ENCODE measurements at regions not wholly inside any gene's neighbourhood (a gene's known extent, or its start where the extent isn't known, plus 50 kb on each side); places are given as distances from the start of the nearest gene placed in this dataset.

GRCh38 chr1:101526813-101527212 is 290.0 kb downstream of the S1PR1 start:
- intact Hi-C loops (cut with DNase I; ENCODE audit: low total_unique reads): no loop called here
- TF ChIP-seq, protein P1, sequence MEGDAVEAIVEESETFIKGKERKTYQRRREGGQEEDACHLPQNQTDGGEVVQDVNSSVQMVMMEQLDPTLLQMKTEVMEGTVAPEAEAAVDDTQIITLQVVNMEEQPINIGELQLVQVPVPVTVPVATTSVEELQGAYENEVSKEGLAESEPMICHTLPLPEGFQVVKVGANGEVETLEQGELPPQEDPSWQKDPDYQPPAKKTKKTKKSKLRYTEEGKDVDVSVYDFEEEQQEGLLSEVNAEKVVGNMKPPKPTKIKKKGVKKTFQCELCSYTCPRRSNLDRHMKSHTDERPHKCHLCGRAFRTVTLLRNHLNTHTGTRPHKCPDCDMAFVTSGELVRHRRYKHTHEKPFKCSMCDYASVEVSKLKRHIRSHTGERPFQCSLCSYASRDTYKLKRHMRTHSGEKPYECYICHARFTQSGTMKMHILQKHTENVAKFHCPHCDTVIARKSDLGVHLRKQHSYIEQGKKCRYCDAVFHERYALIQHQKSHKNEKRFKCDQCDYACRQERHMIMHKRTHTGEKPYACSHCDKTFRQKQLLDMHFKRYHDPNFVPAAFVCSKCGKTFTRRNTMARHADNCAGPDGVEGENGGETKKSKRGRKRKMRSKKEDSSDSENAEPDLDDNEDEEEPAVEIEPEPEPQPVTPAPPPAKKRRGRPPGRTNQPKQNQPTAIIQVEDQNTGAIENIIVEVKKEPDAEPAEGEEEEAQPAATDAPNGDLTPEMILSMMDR (IDR thresholded peaks at IDR 0.05): no peak
- no peak for TF ChIP-seq POLR2A (IDR thresholded peaks at IDR 0.05)
- WGBS, 2 donors: 63 to 66% methylated on average over 6 of the region's 6 CpGs

DNA sequence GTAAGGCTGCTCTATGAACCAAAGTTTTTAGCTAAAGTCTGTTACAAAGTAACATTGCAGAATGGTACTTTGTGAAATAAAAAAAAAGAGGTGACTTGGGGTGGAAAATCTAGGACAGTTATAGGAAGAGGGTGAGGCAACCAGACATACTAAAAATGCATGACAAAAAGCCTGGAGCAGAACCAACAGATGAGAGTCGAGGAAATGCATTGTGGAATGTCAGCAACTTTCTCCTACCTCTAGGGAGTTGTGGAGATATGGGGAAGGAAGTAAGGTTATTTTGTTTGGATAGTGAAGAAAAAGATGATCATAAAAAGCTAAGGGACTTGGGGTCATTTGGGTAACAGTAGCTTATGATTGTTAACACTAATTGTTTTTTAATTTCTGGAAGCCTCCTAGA is 295.6 kb downstream of the S1PR1 start:
- DNase-seq: no peak
- no peaks in the 10 kb centered on the region for H3K4me1 ChIP-seq
- H3K9me3 ChIP-seq: no peaks in the 10 kb centered on the region
- TF ChIP-seq, protein P1 (IDR thresholded peaks at IDR 0.05): no peak
- TF ChIP-seq POLR2A (IDR thresholded peaks at IDR 0.05): no peak
- no peak overlapping the region for H3K4me3 ChIP-seq
- H3K27ac ChIP-seq: no peak overlapping the region
- H3K27me3 ChIP-seq: no peaks in the 10 kb centered on the region
- WGBS, 2 donors: 18 to 21% methylated on average over 1 of the region's 1 CpG
- H3K36me3 ChIP-seq (ENCODE audit: low read depth, missing control alignments): no peaks in the 10 kb centered on the region
- intact Hi-C loops (cut with DNase I; ENCODE audit: low total_unique reads): no loop called here

More at GRCh38 chr1:101526813-101527212, 290.0 kb downstream of the S1PR1 start:
- no peak for DNase-seq
- Histone ChIP-seq H3K27me3 (no peaks in the 10 kb centered on the region), H3K4me3 (no peak overlapping the region), H3K27ac (no peak overlapping the region), H3K36me3 (ENCODE audit: low read depth, missing control alignments) (no peaks in the 10 kb centered on the region), H3K4me1 (no peaks in the 10 kb centered on the region), H3K9me3 (no peaks in the 10 kb centered on the region)

DNA sequence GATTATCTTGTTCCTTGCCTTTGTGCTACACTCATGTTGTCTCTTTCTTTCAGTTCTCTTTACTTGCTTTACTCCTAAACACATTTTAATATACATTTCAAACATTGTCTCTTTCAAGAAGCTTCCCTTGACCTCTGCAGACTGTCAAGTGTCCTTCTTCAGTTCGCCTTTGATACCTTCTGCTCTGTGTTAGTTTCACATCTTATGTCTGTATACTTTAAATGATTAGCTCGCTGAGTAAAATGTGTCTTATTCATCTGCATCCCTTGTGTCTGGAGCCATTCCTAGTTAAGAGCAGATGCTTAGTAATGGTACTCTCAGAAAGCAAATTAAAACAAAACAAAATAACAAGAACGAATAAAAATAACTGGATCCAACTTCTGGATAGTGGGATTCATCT is 303.3 kb downstream of the S1PR1 start:
- no peak overlapping the region for H3K4me3 ChIP-seq
- no peaks in the 10 kb centered on the region for H3K9me3 ChIP-seq
- intact Hi-C loops (cut with DNase I; ENCODE audit: low total_unique reads): no loop called here
- no peaks in the 10 kb centered on the region for H3K4me1 ChIP-seq
- DNase-seq: no peak
- H3K27ac ChIP-seq: no peak overlapping the region
- H3K36me3 ChIP-seq (ENCODE audit: low read depth, missing control alignments): no peaks in the 10 kb centered on the region
- TF ChIP-seq, protein P1 (IDR thresholded peaks at IDR 0.05): no peak
- no peak for TF ChIP-seq POLR2A (IDR thresholded peaks at IDR 0.05)
- 91% methylated on average over 3 of the region's 3 CpGs for WGBS, 2 donors
- no peaks in the 10 kb centered on the region for H3K27me3 ChIP-seq

GRCh38 chr1:101546885-101547284 is 310.1 kb downstream of the S1PR1 start:
- intact Hi-C loops (cut with DNase I; ENCODE audit: low total_unique reads): no loop called here
- WGBS, 2 donors: 2 to 19% methylated on average over 1 of the region's 1 CpG
- Histone ChIP-seq H3K27ac (no peak overlapping the region), H3K9me3 (no peaks in the 10 kb centered on the region), H3K4me3 (no peak overlapping the region), H3K4me1 (no peaks in the 10 kb centered on the region), H3K36me3 (ENCODE audit: low read depth, missing control alignments) (no peaks in the 10 kb centered on the region), H3K27me3 (no peaks in the 10 kb centered on the region)
- TF ChIP-seq, protein P1 (IDR thresholded peaks at IDR 0.05): no peak
- TF ChIP-seq POLR2A (IDR thresholded peaks at IDR 0.05): no peak
- DNase-seq: no peak

DNA sequence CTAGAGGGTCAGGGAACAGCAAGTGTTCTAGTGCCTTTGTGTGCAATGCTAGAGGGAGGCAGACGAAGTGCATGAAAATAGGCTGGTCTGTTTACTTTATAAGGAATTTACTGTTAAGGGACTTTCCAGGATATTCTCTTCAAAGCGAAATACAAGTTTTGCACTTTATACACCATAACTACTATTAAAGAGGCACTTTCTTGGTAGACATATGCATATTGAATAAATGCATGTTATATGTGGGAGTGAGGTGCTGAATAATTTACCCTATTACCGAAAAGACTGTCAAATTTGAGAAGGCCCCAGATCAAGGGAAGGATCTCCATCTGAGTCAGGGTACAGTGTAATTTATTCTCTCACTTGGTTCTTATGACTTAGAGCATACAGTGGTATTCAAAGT is 310.5 kb downstream of the S1PR1 start:
- Histone ChIP-seq H3K4me3 (no peak overlapping the region), H3K27ac (no peak overlapping the region), H3K9me3 (no peaks in the 10 kb centered on the region), H3K4me1 (no peaks in the 10 kb centered on the region), H3K36me3 (ENCODE audit: low read depth, missing control alignments) (no peaks in the 10 kb centered on the region), H3K27me3 (no peaks in the 10 kb centered on the region)
- intact Hi-C loops (cut with DNase I; ENCODE audit: low total_unique reads): no loop called here
- 56 to 71% methylated on average over 3 of the region's 3 CpGs for WGBS, 2 donors
- DNase-seq: no peak
- no peak for TF ChIP-seq POLR2A (IDR thresholded peaks at IDR 0.05)
- TF ChIP-seq, protein P1 (IDR thresholded peaks at IDR 0.05): no peak
